NCI-H345 treated with DMSO at 0.1 percent for 48 hours (cell line): ENCODE measurements at regions not wholly inside any gene's neighbourhood (a gene's known extent, or its start where the extent isn't known, plus 50 kb on each side); places are given as distances from the start of the nearest gene placed in this dataset.
A peak's percentile ranks its signal among the peaks of the same experiment; 100 is the strongest.
"Not testable (repeated sequence)": the region's sequence is repeated elsewhere in the genome, so short reads cannot be mapped to it uniquely, and the experiment has no call there.

Experiments used
- DNase-seq: peaks from one replicate; lab custom pipeline; 2025; ENCODE audit not compliant: unreplicated experiment; lab: John Stamatoyannopoulos, UW

DNA sequence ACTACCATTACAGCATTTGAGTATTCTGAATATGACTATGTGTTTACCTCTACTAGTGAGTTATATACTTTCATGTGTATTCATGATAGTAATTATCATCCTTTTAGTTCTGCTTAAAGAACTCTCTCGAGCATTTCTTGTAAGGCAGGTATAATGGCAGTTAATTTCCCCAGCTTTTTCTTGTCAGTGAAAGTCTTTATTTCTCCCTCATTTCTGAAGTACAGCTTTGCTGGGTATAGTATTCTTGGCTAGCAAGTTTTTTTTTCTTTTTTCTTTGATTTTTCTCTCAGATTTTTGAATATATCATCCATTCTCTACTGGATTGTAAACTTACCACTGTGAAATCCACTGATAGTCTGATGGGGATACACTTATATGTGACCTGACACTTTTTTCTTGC, 165.9 kb upstream of the ARHGAP5 start:
- no peak for DNase-seq

DNA sequence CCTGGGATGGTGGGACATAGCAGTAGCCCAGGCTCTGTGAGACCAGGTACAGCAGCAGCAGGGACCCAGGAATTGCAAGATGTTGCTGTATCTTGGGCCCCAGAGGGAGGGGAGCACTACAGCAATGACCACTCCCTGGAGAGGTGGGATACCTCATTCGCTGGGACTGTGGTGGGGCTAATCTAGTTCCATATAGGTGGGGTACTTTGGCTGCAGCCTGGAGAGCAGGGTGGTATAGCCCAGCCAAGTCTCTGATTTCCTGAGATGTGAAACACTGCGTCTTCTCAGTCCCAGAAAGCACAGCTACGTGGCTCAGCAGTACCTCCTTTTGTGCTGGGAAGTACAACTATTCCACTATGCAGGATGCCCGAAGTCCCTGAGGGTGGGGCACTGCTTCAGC, 163.7 kb upstream of the ARHGAP5 start:
- no peak for DNase-seq

DNA sequence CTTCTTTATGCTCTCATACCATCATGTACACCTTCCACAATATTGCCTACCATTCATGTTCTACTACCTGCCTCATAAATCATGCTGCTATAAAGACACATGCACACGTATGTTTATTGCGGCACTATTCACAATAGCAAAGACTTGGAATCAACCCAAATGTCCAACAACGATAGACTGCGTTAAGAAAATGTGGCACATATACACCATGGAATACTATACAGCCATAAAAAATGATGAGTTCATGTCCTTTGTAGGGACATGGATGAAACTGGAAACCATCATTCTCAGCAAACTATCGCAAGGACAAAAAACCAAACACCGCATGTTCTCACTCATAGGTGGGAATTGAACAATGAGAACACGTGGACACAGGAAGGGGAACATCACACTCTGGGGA, 158.8 kb upstream of the ARHGAP5 start:
- not testable (repeated sequence) for DNase-seq

DNA sequence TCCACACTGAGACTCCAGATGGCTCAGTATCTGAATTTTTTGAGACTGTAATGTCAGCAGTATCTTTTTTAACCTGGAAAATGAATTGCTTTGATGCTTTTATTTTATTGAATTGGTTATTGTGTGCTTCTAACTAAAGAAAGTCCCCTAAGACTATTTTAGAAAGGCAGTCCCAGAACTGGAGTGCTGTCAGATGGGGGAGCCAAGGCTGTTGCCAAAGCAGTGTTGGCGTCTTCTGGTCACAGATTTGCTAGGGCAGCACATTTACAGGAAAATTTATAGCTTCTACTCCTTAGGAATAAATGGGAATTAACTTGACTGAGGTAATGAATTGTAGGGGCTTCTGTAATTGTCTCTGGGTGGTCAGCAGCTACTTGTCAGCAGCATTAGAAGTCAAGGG, 157.1 kb upstream of the ARHGAP5 start:
- DNase-seq = no peak

DNA sequence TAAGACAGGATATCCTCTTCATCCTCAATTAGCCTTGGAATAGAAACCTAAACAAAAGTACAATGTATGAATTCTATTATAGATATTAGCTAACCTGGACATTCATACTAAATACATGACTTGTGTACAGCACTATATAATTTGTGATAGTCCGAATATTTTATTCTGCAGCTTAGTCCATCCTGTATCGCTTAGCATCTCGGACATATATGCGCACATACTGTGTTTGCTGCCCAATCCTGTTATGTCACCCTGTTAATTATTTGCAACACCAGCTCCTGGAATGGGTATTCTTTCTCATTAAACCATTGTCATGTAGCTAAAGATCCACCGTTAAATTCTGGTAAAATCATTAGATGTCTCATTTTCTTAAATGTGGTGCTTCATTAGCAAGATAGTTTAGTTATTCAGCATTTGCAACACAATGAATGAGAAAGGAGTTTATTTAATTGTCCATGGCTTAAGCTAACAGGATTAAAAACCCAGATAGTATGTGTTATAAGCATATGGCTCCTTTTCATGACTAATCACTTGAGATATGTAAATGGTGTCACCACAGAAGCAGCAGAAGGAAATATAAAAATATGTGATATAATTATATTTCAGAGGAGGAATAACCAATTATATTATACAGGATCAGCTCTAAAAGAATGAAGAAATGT, 156.0 kb upstream of the ARHGAP5 start:
- DNase-seq = no peak

DNA sequence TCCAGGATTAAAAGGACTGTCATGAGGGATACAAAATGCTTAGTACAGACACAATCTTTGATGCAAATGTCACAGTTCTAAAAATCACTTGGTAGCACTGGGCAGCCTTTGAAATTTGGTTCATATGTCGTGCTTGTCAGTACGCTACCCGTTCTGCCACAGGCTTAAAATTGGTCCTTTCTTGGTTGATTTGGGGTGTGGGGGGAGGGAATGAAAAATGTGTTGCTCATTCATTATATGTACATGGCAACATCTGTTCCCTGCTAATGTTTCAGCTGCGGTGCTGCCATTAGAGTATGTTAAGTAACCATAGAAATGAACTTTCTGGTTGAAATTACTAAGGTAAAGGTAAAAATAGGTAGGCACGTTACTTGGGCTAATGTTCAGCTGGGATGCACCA, 155.4 kb upstream of the ARHGAP5 start:
- no peak for DNase-seq

DNA sequence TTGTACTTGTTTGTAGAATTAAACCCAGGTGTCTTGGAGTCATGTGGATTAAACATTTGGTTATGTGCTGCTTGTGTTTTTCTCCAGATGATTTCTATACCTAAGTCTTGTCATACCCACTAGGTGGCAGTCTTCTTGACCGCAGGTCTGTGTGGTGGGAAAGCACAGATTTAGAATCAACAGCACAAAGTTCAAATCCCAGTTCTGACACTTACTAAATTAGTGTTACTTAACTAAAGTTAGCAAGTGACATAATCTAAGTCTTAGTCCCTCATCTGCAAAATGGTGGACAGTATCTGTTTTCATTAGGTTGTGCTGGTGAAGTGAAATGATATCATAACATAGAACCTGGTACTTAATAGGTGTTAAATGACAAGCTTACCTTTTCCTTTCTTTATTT, 151.0 kb upstream of the ARHGAP5 start:
- DNase-seq = peak; percentile 23

DNA sequence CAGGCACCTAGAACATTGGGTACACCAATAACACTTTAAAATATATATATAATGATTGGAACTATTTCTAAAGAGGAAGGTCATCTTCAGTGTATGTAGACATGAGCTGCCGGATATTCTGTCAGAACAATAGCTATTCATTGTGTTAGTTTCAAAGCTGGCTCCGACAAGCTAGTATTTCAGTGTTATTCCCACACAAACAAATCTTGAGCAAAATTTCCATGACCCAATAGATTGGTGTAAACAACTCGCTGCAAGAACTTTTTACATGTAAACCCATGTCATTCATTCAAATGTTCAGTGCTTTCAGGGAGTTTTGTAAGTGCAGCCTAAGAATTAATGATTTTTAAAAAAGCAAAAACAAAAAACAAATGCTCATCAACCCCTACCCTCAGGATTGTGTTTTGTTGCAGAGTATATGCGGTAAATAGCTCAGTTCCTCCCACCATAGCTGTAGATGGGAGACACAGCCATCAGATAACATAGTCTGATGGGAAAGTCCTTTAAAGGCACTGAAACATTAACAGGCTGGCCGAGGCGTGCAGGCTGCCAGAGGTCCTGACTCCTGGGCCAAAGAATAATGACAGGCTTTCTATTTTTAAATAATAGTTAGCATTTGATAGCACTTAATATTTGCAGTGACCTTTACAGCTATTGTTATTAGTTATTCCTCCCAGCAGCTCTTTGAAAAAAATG, 150.3 kb upstream of the ARHGAP5 start:
- no peak for DNase-seq

DNA sequence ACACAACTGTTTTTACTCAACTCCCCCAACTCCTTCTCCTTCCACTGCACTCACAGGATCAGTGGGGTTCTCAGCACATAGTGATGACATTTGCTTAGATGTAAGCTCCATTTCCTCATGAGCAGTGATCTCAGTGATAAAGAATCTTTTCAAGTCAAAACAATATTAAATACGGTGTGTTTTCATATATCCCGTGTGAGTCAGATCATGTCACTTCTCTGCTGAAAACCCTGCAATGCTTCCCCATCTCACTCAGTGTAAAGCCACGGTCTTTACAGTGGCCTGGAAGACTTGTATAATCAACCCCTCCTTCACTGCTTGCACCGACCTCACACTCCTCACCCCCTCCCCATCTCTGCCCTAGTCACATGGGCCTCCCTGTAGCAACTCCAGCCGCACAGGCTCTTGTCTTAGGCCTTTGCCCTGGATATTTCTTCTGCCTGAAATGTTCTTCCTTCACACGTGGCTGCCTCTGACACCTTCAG, 149.7 kb upstream of the ARHGAP5 start:
- DNase-seq = no peak

DNA sequence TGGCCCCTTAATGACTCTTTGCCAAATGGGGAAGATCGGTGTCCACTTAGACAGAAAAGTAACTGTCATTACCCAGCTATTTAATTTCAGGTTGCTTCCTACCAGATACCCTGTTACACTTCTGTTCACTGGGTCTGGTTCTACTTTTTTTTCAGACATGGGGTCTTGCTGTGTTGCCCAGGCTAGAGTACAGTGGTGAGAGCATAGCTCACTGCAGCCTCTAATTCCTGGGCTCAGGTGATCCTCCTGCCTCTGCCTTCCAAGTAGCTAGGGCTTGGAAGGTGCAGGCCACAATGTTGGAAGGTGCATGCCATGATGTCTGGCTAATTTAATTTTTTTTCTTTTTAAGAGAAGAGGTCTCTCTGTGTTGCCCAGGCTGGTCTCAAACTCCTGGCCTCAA, 147.0 kb upstream of the ARHGAP5 start:
- DNase-seq = no peak

DNA sequence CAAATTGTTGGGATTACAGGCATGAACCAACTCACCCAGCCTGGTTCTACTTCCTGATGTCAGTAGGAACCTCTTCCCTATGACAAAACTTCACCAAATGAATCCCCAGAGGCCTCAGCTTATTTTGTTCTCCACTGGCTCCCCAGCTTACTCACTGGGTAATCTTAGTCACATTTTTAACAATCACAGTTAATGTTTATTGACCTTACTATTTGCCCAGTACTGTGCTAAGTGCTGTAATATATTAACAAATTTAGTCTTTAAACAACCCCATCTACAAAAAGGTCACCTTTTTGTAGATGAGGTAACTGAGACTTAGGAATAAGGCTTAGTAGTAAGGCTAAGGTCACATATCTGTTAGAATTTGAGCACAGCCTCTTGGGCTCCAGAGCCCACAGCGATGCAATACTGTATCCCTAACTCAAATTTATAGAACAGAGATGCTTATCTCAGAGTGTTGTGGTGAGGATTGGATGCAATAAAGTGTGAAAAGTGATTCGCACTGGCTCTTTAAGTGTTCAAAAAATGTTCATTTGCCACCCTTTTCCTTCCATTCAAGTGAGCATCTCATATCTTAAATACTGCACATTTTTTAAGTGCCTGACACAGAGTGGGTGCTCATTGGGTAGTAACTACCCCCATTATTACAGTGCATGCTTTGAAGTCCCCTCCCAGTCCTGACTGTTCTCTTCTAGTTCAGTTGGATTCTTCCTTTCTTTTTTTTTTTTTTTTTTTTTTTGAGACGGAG, 146.4 kb upstream of the ARHGAP5 start:
- DNase-seq = no peak

DNA sequence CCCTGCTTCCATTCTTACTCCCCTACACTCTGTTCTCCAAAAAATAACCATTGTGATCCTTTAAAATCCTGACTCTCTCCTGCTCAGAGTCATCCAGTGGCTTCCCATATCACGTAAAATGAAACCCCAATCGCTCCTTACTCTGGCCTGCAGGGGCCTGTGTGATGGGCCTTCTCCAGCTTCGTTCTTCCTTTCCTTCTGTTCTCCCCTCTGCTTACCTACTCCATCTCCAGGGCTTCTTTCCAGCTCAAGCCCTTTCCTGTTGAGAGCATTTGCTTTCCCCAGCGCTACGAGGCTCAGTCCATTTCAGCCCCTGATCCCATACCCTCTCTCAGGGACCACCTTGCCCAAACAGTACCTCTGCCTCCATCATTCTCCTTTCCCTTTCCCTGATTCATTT, 144.4 kb upstream of the ARHGAP5 start:
- DNase-seq = no peak

DNA sequence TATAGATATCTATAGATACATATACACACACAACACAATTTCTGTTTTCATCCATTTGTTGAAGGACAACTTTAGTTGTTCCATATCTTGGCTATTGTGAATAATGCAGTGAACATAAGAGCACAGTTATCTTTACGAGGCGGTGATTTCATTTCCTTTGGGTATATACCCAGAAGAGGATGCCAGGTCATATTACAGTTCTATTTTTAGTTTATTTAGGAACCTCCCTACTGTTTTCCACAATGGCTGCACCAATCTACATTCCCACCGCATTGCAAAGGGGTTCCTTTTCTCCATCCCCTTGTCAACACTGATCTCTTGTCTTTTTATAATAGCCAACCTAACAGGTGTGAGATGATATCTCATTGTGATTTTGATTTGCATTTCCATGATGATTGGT, 143.4 kb upstream of the ARHGAP5 start:
- DNase-seq = no peak

DNA sequence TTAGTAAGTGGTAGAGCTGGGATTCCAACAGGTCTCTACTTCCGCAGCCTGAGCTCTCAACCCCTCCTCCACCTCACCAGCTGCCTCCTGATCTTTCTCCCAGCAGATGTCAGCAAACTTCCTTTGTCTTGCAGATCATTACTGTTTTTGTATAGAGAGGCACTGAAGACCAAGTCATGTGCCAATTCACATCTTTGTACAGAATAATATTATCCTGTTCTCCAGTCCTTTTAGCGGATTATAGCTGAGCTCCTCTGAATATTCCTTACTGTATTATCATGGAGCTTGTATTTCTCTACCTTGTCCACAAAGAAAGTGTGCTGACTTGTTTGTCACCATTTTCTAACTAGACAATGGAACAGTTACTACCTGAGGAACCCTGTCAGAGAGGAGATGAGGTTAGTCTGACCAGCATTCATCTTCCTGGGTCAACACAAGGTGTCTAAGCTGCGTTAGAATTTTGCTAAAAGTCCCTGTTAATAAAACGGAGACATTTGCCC, 142.3 kb upstream of the ARHGAP5 start:
- peak; percentile 59 for DNase-seq

DNA sequence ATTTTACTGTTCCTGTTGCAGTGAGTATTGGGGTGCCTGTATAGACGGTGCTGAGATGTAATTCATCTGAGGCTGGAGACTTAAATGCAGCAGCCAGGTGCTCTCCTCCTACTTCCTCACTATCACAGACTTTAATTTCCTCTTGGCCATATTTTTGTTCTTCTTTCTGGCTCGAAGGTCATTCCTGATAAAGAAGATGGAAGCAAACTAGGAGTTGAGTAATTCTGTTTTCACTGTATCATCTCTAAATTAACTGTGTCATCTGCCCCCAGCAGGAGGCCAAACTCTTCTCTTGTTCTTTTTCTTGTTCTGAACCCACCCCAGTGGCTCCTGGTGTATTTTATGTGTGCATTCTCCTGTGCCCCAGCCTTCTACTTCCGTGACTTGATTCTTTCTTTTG, 141.7 kb upstream of the ARHGAP5 start:
- DNase-seq = no peak

DNA sequence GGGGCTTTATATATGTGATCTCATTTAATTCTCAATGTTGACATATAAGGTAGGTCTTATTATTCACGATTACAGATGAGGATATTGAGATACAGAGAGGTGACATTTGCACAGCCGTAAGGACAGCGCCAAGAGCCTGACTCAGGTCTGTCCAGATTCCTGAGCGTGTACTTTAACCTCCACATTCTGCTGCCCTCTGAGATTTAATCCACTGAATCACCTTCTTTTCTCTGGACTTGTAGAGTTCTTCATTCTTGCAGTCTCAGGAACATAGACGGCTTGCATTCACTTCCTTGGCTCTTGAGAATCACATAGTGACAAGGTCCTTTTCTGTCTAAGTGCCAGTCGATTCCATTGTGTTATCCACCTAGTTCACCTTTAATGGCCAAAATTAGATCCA, 141.0 kb upstream of the ARHGAP5 start:
- no peak for DNase-seq

DNA sequence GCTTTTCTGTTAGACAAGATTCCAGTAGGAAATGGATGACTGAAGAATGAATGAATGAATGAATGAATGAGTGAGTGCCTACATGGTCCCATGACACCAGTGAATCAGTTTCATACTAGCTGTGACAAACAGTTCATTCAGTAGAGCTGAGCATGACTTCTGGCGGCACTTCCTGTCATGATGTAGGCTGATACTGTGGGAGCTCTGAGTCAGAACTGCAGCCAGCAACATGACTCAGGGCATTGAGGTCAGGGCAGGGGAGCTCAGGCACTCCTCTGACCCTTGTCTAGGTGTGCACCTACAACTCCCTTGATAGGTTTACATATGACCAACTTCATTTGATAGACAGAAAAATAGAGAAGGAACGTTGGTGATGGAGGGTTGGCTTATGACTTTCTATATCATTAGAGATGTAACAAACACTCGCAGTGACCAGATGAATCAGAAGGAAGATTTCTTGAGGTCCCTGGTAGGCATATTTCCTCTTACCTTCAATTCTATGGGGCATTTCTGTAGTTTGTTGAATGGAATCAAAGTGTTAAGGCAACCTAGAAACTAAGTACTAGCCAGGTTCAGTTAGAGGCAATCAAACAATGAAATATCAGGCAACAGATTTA, 139.3 kb upstream of the ARHGAP5 start:
- no peak for DNase-seq

DNA sequence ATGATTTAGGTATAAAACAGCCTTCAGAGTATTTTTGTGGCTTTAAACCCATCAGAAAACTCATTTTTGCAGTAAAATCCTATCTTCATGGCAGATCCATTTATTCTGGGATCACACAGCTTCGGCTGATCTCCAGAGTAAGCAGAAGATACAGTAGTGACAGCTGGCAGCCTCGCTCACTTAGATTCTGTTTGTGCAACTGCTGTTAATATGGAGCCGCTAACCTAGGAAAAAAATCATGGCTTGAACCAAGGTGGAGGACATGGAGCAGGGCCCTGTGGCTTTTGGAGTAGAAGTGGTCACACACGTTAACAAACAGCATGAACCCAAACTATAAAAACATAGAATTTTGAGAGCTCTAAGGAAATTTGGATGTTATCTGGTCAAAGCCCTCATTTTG, 137.2 kb upstream of the ARHGAP5 start:
- DNase-seq = no peak

DNA sequence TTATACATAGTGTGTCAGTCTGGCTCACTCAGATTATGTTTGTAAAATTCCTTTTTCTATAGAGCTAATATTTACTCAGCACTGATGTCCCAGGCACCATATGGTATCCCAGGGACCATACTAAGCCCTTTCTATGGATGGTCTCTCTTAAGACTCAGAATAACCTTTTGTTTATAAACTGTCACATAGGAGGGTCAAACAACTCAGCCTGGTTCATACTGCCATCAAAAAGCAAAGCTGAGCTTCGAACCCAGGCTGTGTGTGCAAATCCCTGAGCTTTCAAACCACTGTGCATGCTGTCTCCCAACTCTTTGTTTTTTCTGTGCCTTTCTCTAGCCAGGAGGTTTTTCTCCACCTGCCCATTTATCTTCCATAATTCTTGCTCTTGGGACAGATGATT, 135.6 kb upstream of the ARHGAP5 start:
- DNase-seq = no peak

DNA sequence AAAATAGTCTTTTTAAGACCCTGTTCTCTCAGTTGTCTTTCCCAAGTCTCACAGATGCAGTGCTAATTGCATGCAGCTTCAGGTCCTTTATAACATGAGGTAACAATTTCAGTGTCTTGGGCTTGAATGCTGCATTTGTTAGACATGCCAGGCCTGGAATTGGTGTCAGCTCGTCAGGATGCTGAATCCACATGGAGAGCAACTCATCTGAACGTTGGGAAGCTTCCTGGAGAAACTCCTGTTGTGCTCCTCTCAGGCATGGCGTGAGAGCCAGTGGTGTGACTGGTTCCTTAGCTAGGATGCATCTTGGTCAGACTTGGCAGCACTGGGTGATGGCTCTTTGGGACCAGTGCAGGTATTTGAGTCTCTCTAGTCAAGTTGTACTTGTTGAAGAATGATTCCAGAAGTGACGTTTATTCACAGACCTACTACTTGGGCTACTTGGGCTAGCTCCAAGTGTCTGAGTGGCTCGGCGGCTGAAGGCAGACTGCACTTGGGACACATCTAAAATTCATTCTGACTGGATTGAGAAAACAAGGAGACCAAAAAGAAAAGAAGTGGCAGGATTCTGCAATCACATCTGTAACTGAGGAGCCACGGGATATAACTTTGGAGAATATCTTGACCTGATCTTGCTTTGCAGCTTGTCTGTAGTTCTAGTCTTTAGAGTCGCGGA, 134.8 kb upstream of the ARHGAP5 start:
- no peak for DNase-seq

DNA sequence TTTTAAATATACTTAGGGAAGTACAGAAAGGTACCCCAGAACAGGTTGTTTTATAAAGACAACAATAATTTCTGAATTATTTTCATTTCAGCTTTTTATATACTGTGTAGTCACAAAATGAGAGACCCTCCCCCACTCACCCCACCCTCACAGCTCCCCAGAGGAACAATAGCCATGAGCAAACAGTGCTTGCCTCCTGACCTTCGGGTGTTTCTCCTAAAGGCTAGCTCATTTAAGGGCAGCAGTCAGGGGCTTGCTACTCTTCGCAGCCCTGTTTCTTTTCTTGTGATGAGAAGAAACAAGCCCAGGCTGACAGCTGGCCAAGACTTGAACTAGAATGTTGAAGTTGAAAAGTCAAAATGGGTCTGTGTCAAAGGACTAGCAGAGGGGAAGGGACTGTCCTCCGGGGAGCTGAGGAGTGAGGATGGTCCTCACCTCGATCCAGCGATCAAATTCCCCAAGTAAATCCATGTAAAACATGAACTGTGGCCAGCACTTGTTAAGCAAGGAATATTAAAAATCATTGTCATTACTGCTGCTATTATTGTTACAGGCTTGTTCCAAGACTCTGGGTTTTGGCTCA, 133.8 kb upstream of the ARHGAP5 start:
- DNase-seq = no peak
